Coronary artery (tissue), 2 donors: ENCODE measurements at regions not wholly inside any gene's neighbourhood (a gene's known extent, or its start where the extent isn't known, plus 50 kb on each side); places are given as distances from the start of the nearest gene placed in this dataset.
"Not testable (repeated sequence)": the region's sequence is repeated elsewhere in the genome, so short reads cannot be mapped to it uniquely, and the experiment has no call there.

Source experiments
- DNase-seq: peaks from one replicate; pipeline ENCODE4 v3.0.0-alpha.2; 2017; ENCODE audit warnings: low spot score
- H3K27ac ChIP-seq, 2 donors: fragments of 200-600 bp; sonication (generic); one replicate each; pipeline ENCODE4 v1.5.1; 2016 to 2019
- H3K4me3 ChIP-seq: fragments of 200-600 bp; sonication (generic); 2 replicates; pipeline ENCODE4 v1.5.1; 2016; ENCODE audit warnings: mild to moderate bottlenecking, moderate library complexity
- CTCF ChIP-seq: fragments of 200-600 bp; sonication (generic); IDR thresholded peaks from one replicate; pipeline ENCODE4 v1.5.1; 2019; ENCODE audit warnings: antibody characterized with exemption

GRCh38 chr5:112535356-112535755 is 116.3 kb upstream of the EPB41L4A start:
- no peak overlapping the region for H3K27ac ChIP-seq
- TF ChIP-seq CTCF, result no peak
- no peak overlapping the region for H3K4me3 ChIP-seq
- no peak for DNase-seq

DNA sequence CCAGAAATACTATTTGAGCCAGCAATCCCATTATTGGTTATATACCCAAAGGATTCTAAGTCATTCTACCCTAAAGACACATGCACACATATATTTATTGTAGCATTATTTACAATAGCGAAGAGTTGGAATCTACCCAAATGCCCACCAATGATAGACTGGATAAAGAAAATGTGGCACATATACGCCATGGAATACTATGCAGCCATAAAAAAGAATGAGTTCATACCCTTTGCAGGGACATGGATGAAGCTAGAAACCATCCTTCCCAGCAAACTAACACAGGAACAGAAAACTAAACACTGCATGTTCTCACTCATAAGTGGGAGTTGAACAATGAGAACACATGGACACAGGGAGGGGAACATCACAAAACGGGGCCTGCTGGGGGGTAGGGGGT is 125.5 kb upstream of the EPB41L4A start:
- not testable (repeated sequence) for H3K27ac ChIP-seq, DNase-seq, H3K4me3 ChIP-seq

GRCh38 chr5:112546946-112547592 is 128.0 kb upstream of the EPB41L4A start:
- DNase-seq, result no peak
- no peak for TF ChIP-seq CTCF
- no peak overlapping the region for H3K4me3 ChIP-seq
- peak overlapping the region in 1 of 2 donors; percentile 47 for H3K27ac ChIP-seq

- Histone ChIP-seq H3K4me3 (no peak overlapping the region), H3K27ac (peak overlapping the region in 1 of 2 donors; percentile 47)
Observed at GRCh38 chr5:112548246-112548881, 129.3 kb upstream of the EPB41L4A start.

GRCh38 chr5:112549127-112549526 is 130.1 kb upstream of the EPB41L4A start:
- Histone ChIP-seq H3K4me3 (no peak overlapping the region), H3K27ac (no peak overlapping the region)
- no peak for DNase-seq
- TF ChIP-seq CTCF, result no peak

More at GRCh38 chr5:112548246-112548881, 129.3 kb upstream of the EPB41L4A start:
- DNase-seq, result no peak
- TF ChIP-seq CTCF, result no peak

DNA sequence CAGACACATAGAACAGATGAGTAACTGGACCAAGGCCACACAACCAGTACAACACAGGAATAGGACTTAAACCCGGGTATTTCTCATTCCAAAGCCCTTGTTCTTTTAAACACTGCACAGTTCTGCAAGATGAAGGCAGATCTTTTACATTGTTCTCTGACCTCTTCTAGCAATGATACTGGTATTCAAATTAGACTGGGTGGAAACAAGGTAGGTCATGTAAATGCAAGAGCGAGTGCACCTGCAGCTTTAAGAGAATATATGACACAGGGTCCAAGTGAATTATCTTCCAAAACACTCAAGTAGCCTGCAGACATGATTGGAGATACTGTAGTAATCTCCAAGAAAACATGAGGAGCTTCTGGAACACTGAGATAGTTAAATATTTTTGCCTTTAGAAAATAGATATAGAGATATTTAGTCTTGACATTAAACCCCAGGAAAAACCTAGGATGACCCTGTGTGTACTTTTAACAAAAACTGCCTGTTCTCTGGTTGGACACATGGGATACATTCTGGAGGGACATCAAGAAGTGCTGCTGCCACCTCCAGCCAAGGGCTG is 130.6 kb upstream of the EPB41L4A start:
- Histone ChIP-seq H3K27ac (no peak overlapping the region), H3K4me3 (no peak overlapping the region)
- TF ChIP-seq CTCF, result no peak
- DNase-seq, result no peak

DNA sequence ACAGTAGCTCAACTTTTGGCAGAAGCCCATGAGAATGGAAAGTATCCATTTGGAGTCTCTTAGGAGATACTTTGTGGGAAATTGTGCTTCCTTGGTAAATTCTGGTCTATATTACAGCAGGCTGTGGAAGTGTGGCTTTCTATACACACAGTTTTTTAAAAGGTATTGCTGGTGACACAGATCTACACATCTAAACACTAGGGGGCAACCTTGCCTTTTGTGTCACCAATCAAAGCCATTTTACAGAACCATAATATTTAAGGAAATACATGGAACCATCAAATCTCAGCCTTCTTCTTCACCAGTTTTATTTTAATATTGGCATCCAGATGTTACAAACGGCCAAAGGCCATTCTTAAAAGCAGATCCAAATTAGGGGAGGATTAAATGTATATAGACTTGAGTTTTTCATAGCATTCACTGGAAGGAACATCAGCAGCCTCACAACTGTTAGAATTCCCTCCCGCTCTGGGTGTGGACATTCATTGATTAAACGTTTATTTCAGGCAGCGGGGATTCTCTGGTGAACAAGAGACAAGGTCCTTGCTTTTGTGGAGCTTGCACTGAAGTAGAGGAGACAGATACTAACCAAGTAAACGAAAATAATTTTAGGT is 132.4 kb upstream of the EPB41L4A start:
- peak; percentile 53 for TF ChIP-seq CTCF
- DNase-seq, result no peak
- Histone ChIP-seq H3K4me3 (no peak overlapping the region), H3K27ac (no peak overlapping the region)
